DND-41 (cell line): ENCODE measurements at regions not wholly inside any gene's neighbourhood (a gene's known extent, or its start where the extent isn't known, plus 50 kb on each side); places are given as distances from the start of the nearest gene placed in this dataset.
"Not testable (repeated sequence)": the region's sequence is repeated elsewhere in the genome, so short reads cannot be mapped to it uniquely, and the experiment has no call there.

Experiments
- ATAC-seq: fragments of 200-7000 bp; cut with Tn5 transposase; 3 replicates; pipeline ENCODE4 v1.9.1; 2021; ENCODE audit warnings: low read depth; ENCODE audit not compliant: insufficient read depth
- DNase-seq: peaks from one replicate; pipeline ENCODE4 v3.0.0-alpha.2; 2020
- H2AFZ ChIP-seq: 2 replicates; pipeline ENCODE4 v1.6.0; 2012; ENCODE audit warnings: low read depth, low read length
- H3K27ac ChIP-seq: 2 replicates; pipeline ENCODE4 v1.5.1; 2012; ENCODE audit warnings: low read length, inconsistent platforms
- H3K27me3 ChIP-seq: fragments of 200-600 bp; sonication (generic); 2 replicates; pipeline ENCODE4 v1.6.0; 2012; ENCODE audit warnings: low read length, mild to moderate bottlenecking, inconsistent platforms; ENCODE audit not compliant: insufficient read depth, poor library complexity
- H3K36me3 ChIP-seq: 2 replicates; pipeline ENCODE4 v1.5.1; 2012; ENCODE audit warnings: low read length, inconsistent platforms; ENCODE audit not compliant: insufficient read depth
- H3K4me1 ChIP-seq: 2 replicates; pipeline ENCODE4 v1.5.1; 2012; ENCODE audit warnings: mild to moderate bottlenecking, low read length; ENCODE audit not compliant: insufficient read depth
- H3K4me2 ChIP-seq: 2 replicates; pipeline ENCODE4 v1.6.0; 2012; ENCODE audit warnings: mild to moderate bottlenecking, moderate library complexity, low read length, inconsistent platforms; ENCODE audit not compliant: insufficient read depth
- H3K4me3 ChIP-seq, 2 experiments: fragments of 200-600 bp in 1 of 2; shearing (Covaris generic) in 1 of 2; 2 replicates each; pipeline ENCODE4 v1.5.1; 2012 to 2016; ENCODE audit warnings: inconsistent platforms in 2 of 2, low read length in 2 of 2, mild to moderate bottlenecking in 2 of 2, low read depth in 1 of 2, moderate library complexity in 1 of 2
- H3K79me2 ChIP-seq: 2 replicates; pipeline ENCODE4 v1.6.0; 2012; ENCODE audit warnings: low read length, inconsistent platforms; ENCODE audit not compliant: insufficient read depth
- H3K9ac ChIP-seq: 2 replicates; pipeline ENCODE4 v1.6.0; 2012; ENCODE audit warnings: low read depth, mild to moderate bottlenecking, inconsistent platforms, low read length, moderate library complexity
- H3K9me3 ChIP-seq: 2 replicates; pipeline ENCODE4 v1.5.1; 2012; ENCODE audit warnings: low read length, moderate library complexity, mild to moderate bottlenecking, inconsistent platforms; ENCODE audit not compliant: insufficient read depth, severe bottlenecking
- H4K20me1 ChIP-seq: 2 replicates; pipeline ENCODE4 v1.6.0; 2012; ENCODE audit warnings: low read length; ENCODE audit not compliant: insufficient read depth
- CTCF ChIP-seq: IDR thresholded peaks from 2 replicates; pipeline ENCODE4 v1.5.1; 2012; ENCODE audit warnings: borderline replicate concordance, low read length, moderate library complexity, mild to moderate bottlenecking; ENCODE audit not compliant: poor library complexity, severe bottlenecking; ENCODE audit errors: extremely low read depth
- EZH2 ChIP-seq: IDR thresholded peaks from 3 replicates; pipeline ENCODE4 v1.6.1; 2012; ENCODE audit warnings: borderline replicate concordance, low read depth, mild to moderate bottlenecking, moderate library complexity, low read length, inconsistent platforms; ENCODE audit not compliant: severe bottlenecking

- no peak overlapping the region for H3K9ac ChIP-seq
Measured at GRCh38 chr10:26624006-26624405, 73.5 kb upstream of the PDSS1 start.

GRCh38 chr10:26626066-26626465 is 71.4 kb upstream of the PDSS1 start:
- H3K4me3 ChIP-seq = no peak overlapping the region
- no peaks in the 10 kb centered on the region for H3K9me3 ChIP-seq
- ATAC-seq = no peak
- H3K9ac ChIP-seq = no peak overlapping the region
- no peaks in the 10 kb centered on the region for H4K20me1 ChIP-seq
- no peaks in the 10 kb centered on the region for H3K36me3 ChIP-seq
- no peaks in the 10 kb centered on the region for H3K79me2 ChIP-seq
- no peak overlapping the region for H3K4me2 ChIP-seq
- TF ChIP-seq EZH2 (no peak), CTCF (no peak)
- no peaks in the 10 kb centered on the region for H3K27me3 ChIP-seq
- H3K27ac ChIP-seq = no peak overlapping the region
- no peak for DNase-seq
- no peak overlapping the region for H2AFZ ChIP-seq
- H3K4me1 ChIP-seq = no peaks in the 10 kb centered on the region

More at GRCh38 chr10:26624006-26624405, 73.5 kb upstream of the PDSS1 start:
- Histone ChIP-seq H3K4me3 (no peak overlapping the region), H3K79me2 (no peaks in the 10 kb centered on the region), H3K27ac (no peak overlapping the region), H3K36me3 (no peaks in the 10 kb centered on the region), H4K20me1 (no peaks in the 10 kb centered on the region), H3K4me2 (no peak overlapping the region), H3K4me1 (no peaks in the 10 kb centered on the region), H3K27me3 (no peaks in the 10 kb centered on the region), H3K9me3 (no peaks in the 10 kb centered on the region), H2AFZ (no peak overlapping the region)
- TF ChIP-seq EZH2 (no peak), CTCF (no peak)
- no peak for DNase-seq
- no peak for ATAC-seq

- Histone ChIP-seq H3K9me3 (no peaks in the 10 kb centered on the region), H4K20me1 (no peaks in the 10 kb centered on the region), H3K4me3 (no peak overlapping the region), H3K27me3 (no peaks in the 10 kb centered on the region), H3K36me3 (no peaks in the 10 kb centered on the region), H3K27ac (no peak overlapping the region), H3K4me2 (no peak overlapping the region), H2AFZ (no peak overlapping the region), H3K4me1 (no peaks in the 10 kb centered on the region), H3K79me2 (no peaks in the 10 kb centered on the region), H3K9ac (no peak overlapping the region)
- ATAC-seq (no peak), DNase-seq (no peak)
- TF ChIP-seq EZH2 = no peak
- TF ChIP-seq CTCF = peak; percentile 32
Measured at GRCh38 chr10:26627324-26627723, 70.2 kb upstream of the PDSS1 start.

GRCh38 chr10:26628395-26628794 is 69.1 kb upstream of the PDSS1 start:
- H3K4me1 ChIP-seq = no peaks in the 10 kb centered on the region
- DNase-seq (no peak), ATAC-seq (no peak)
- H3K27me3 ChIP-seq = no peaks in the 10 kb centered on the region
- TF ChIP-seq CTCF = no peak
- no peak overlapping the region for H3K4me2 ChIP-seq
- H3K27ac ChIP-seq = no peak overlapping the region
- H2AFZ ChIP-seq = no peak overlapping the region
- H3K36me3 ChIP-seq = no peaks in the 10 kb centered on the region
- H3K4me3 ChIP-seq = no peak overlapping the region
- no peaks in the 10 kb centered on the region for H3K79me2 ChIP-seq
- H3K9me3 ChIP-seq = no peaks in the 10 kb centered on the region
- H4K20me1 ChIP-seq = no peaks in the 10 kb centered on the region
- H3K9ac ChIP-seq = no peak overlapping the region

GRCh38 chr10:26632171-26632570 is 65.3 kb upstream of the PDSS1 start:
- H4K20me1 ChIP-seq, H3K27ac ChIP-seq, H3K9ac ChIP-seq, H2AFZ ChIP-seq, H3K36me3 ChIP-seq, H3K27me3 ChIP-seq, H3K9me3 ChIP-seq, H3K4me2 ChIP-seq, H3K4me3 ChIP-seq, DNase-seq, H3K79me2 ChIP-seq, ATAC-seq, H3K4me1 ChIP-seq: not testable (repeated sequence)
